H1 (cell line): ENCODE measurements at regions not wholly inside any gene's neighbourhood (a gene's known extent, or its start where the extent isn't known, plus 50 kb on each side); places are given as distances from the start of the nearest gene placed in this dataset.

Experiments
- ASH2L ChIP-seq: fragments of 200-600, 300-600 bp; sonication (generic); IDR thresholded peaks from one replicate; pipeline ENCODE4 v1.7.1; 2017; ENCODE audit warnings: low read length
- CHD2 ChIP-seq: IDR thresholded peaks from 2 replicates; pipeline ENCODE4 v1.6.1; 2012; ENCODE audit warnings: low read length, improper control_type of control experiment
- HDAC2 ChIP-seq, 2 experiments: fragments of 300-600 bp in 1 of 2; sonication (generic) in 1 of 2; IDR thresholded peaks; 2 replicates each; pipeline ENCODE4 v1.6.1; 2011 to 2012; ENCODE audit warnings: low read depth in 2 of 2, low read length in 2 of 2, mild to moderate bottlenecking in 2 of 2, moderate library complexity in 2 of 2, borderline replicate concordance in 1 of 2, inconsistent platforms in 1 of 2
- SP1 ChIP-seq: IDR thresholded peaks from 2 replicates; pipeline ENCODE4 v1.6.1; 2011; ENCODE audit warnings: low read depth, low read length
- TF ChIP-seq, protein P1 (sequence below): IDR thresholded peaks from 2 replicates; pipeline ENCODE4 v1.6.1; 2011; ENCODE audit warnings: low read length, improper control_type of control experiment

DNA sequence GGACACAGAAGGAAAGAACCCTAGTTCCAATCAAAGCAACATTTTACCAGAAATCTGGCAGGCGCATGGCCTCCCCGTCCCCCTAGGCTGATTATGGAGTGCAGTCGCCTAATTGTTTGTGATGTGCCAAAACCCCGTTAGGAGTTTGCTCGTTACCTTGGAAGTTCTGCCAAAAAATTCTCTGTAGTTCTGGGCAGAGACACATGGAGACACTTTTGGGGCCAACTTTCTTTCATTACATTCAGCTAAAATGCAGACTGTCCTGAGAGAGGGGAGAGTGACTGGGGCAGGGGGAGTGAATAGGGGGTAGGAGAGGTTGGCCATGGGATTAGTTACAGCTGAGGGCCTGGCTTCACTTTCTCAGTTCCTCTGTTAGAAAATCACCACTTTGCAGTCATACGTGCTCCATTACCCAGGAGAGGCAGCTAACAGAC lies 158.0 kb upstream of the NPVF start (continued):
- TF ChIP-seq HDAC2 (IDR thresholded peaks at IDR 0.05; ENCODE audit: borderline replicate concordance in 1 of 2, low read depth in 2 of 2, low read length in 2 of 2) = no peak
- no peak for TF ChIP-seq ASH2L
- TF ChIP-seq CHD2 = no peak
- TF ChIP-seq SP1 = no peak
- TF ChIP-seq, protein P1, sequence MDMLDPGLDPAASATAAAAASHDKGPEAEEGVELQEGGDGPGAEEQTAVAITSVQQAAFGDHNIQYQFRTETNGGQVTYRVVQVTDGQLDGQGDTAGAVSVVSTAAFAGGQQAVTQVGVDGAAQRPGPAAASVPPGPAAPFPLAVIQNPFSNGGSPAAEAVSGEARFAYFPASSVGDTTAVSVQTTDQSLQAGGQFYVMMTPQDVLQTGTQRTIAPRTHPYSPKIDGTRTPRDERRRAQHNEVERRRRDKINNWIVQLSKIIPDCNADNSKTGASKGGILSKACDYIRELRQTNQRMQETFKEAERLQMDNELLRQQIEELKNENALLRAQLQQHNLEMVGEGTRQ = no peak
